HG03135 (cell line): ENCODE measurements at regions not wholly inside any gene's neighbourhood (a gene's known extent, or its start where the extent isn't known, plus 50 kb on each side); places are given as distances from the start of the nearest gene placed in this dataset.

ENCODE experiments used
- ATAC-seq: cut with Tn5 transposase; IDR thresholded peaks from one replicate; pipeline ENCODE4 v1.9.1; 2021; ENCODE audit warnings: mild to moderate bottlenecking, moderate library complexity; ENCODE audit not compliant: unreplicated experiment

GRCh38 chr4:4746444-4746843 lies 113.0 kb upstream of the MSX1 start:
- no peak for ATAC-seq

GRCh38 chr4:4740071-4740470 lies 119.4 kb upstream of the MSX1 start:
- ATAC-seq: no peak

- ATAC-seq: no peak
These were observed 123.6 kb upstream of the MSX1 start for GRCh38 chr4:4735870-4736269.

DNA sequence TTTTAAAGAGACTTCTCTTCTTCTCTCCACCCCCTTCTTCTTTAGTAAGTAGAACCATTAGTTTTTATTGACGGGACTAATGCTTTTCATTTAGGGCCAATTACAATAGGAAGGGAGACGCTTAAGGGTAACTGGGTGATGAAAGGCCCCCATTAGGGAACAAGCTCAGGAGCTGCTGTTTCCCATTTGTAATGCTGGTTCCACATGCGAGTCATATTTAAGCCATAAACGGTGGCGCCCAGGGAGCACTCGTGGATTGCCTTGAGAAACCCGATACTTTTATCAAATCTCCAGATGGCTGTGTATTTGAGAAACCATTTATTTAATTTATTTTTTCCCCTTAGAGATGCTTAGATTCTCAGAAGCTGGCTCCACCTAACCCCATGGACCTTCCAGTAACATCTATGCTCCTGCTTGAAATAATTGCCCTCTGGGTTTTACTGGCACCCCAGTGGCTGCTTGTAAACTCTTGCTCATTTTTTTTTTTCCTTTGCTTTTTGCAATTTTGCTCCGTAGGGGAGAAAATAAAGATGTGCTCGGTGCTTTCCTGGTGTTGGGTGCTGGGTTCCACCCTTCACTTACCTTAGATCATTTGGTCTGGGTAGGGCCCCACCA lies 124.2 kb upstream of the MSX1 start:
- no peak for ATAC-seq

DNA sequence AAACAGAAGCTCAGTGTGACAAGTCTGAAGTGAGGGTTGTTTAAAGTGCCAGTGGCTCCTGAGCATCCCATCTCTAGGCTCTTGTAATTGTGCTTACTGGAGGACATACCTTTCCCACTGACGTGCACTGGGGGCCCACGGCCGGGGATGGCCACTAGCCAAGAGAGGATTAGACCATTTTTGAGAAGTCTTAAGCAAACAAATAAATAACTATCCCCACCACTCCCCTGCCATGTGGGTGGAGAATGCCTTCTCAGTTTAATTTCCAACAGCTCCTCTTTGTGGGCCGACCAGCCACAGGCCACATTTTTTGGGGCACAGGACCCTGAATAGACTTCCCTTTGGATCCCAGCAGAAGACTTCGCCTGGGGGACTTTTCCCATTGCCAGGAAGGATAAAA lies 125.0 kb upstream of the MSX1 start:
- no peak for ATAC-seq

DNA sequence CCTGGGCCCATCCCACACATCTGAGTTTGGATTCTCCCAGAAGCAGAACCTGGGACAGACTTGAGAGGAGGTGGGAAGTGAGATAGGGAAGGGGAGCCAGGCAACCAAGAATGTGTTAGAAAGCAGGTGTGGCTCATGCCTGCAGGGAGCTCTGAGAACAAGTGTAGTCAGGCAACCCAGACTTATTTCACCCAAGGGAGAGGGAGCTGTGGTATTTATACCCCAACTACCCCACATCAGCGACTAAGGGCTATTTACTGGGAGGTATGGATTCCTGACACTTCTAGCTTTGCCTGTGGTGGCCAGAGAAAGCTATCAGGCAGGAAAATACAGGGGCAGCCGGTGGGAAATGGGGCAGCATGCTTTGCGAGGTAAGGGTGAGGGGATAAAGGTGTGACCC lies 125.8 kb upstream of the MSX1 start:
- ATAC-seq: no peak

DNA sequence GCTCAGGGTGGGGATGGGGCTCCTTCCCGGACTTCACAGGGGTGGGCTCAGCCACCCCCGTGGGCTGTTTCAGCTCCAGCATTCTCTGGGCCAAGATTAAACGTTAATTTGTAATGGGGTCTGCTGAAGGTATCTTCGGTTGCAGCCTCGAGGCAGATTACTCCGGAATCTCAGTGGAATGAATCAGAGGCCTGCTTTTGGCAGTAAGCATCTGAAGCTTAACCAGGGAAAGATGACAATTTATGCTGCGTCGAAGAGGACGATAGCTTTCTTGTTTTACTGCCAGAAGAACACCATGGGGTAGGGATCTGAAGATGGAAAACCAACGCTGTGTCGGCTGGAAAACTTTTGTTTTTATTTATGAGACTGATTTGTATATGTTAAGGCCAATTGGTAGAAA lies 129.2 kb upstream of the MSX1 start:
- ATAC-seq: no peak

GRCh38 chr4:4729206-4729605 lies 130.3 kb upstream of the MSX1 start:
- ATAC-seq: no peak

DNA sequence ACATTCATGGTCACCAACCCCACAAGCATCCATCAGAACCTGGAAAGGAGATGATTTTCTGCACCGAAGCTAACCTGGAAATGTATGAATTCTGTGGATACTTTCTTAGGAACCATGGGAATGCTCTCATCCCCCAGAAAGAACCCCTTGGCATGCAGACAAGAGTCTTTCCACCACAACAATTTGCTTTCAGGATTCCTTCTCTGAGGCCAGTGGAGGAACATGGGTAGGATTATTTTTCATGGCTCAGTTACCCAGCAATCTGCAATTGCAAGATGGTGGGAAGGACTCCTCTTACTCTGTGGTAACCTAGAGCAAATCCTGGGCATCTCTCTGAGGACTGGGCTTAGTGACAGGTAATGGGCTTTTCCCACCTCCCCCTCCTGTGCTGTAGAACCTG lies 131.9 kb upstream of the MSX1 start:
- ATAC-seq: no peak

- ATAC-seq: no peak
These were observed 133.4 kb upstream of the MSX1 start for GRCh38 chr4:4726051-4726450.

DNA sequence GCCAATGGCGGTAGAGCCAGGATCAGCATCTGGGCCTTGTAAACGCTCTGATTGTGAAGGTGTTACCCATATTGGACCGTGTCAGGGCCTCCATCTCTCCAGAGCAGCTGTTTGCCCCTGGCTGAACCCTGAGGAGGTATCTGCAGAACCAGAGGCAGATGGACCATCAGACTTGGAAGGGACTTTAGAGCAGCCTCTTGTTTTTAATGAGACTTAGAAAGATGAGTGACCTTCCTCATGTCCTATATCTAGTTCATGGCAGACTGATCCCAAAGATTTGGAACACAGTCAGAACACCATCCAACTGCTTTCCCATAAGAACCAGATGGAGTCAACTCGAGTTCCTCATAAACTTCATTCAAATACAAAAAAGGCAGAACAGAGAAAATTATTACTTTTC lies 135.1 kb upstream of the MSX1 start:
- ATAC-seq: no peak

DNA sequence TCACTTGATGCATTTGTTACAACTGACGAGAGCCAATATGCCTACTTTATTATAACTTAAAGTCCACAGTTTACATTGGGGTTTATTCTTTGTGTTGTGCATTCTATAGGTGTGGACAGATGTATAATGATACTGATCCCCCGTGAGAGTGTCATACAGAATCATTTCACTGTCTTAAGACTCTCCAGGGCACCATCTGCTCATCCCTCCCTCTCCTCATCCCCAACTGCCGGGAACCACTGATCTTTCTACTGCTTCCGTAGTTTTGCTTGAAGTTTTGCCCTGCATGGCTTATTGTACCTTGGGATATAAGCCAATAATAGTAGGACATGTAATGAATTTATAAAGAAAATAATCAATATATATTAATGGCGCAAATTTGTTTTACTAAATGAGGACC lies 137.8 kb upstream of the MSX1 start:
- no peak for ATAC-seq

- no peak for ATAC-seq
These were observed 138.8 kb upstream of the MSX1 start for GRCh38 chr4:4720646-4721045.

DNA sequence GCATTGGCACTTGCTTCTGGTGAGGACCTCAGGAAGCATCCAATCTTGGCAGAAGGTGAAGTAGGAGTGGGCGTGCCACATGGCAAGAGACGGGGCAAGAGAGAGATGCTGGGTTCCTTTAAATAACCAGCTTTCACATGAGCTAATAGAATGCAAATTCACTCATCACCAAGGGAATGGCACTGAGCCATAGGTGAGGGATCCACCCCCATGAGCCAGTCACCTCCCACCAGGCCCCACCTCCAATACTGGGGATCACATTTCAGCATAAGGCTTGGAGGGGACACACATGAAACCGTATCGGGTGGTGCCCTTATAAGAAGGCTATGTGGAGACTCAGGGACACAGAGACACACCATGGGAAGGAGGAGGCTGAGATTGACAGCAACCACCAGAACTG lies 140.0 kb upstream of the MSX1 start:
- ATAC-seq: no peak

- ATAC-seq: no peak
These were observed 141.8 kb upstream of the MSX1 start for GRCh38 chr4:4717692-4718091.

DNA sequence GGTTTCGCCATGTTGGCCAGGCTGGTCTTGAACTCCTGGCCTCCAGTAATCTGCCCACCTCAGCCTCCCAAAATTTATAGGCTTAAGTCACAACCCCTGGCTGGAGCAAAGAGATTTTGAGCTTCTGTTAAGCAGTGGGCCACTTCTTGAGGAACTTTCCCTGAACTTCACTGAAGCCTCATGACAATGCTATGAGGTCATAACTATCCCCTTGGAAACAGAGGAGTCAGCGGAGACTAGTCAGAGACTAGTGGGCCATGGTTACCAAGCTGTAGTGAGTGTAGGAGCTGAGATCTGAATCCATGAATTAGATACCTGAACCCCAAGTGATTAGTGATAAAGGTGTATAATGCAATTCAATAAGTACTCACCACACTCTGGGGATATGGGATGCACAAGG lies 145.1 kb upstream of the MSX1 start:
- no peak for ATAC-seq

- ATAC-seq: no peak
These were observed 146.5 kb upstream of the MSX1 start for GRCh38 chr4:4712800-4713528.

GRCh38 chr4:4711902-4712301 lies 147.6 kb upstream of the MSX1 start:
- no peak for ATAC-seq

DNA sequence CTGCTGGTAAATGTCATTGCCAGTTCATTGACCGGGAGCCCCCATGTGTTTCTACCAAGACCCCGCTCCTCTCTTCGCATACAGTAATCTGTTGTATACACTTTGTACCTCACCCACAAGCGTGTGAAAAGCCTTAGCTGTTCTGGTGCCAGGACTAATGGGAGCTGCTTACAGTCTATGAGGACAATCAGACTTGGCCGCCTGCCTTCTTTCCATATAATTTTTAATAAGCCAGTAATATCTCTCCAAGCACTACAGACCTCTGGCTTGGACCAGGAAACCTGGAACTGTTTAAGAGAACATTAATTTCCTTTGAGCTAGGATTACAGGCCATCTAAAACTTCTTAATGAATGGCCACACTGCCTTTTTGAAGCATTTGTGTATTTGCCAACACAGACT lies 149.7 kb upstream of the MSX1 start:
- ATAC-seq: no peak

DNA sequence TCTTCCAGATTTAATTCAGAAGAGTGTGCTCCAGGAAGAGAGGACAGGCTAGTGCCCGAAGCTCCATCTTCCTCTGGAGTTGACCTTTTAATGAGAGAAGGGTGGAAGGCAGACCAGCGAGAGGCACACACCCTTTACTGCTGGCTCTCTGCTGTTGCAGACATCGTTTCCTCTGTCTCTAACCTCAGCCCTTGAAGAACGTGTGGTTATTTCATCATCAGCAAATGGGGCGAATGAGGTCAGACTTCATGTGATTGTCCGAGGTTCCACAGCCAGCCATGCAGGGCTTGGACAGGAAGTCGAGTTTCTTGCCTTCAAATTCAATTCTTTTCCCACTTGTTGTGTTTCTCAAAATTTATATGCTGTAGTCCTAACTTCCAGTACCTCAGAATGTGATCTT lies 155.2 kb upstream of the MSX1 start:
- no peak for ATAC-seq

GRCh38 chr4:4697584-4697983 lies 155.7 kb upstream of the STX18 start:
- no peak for ATAC-seq

DNA sequence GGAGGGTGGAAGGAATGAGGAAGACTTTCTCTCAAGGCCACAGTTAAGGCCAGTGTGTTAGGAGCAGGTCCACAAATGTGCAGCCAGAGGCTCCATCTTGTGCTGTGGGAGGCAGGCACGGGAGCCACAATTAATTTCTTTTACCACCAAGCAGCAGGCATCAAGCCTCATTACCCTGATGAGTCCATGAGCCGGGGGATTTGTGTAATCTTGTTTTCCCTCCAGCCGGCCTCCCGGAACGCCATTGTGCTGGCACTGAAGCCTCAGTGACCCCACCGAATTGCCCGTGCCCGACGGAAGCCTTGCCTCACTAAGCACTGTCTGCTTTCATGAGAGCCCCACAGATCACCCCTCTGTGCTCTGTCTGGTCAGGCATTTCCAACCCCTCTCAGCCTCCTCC lies 154.7 kb upstream of the STX18 start:
- no peak for ATAC-seq

DNA sequence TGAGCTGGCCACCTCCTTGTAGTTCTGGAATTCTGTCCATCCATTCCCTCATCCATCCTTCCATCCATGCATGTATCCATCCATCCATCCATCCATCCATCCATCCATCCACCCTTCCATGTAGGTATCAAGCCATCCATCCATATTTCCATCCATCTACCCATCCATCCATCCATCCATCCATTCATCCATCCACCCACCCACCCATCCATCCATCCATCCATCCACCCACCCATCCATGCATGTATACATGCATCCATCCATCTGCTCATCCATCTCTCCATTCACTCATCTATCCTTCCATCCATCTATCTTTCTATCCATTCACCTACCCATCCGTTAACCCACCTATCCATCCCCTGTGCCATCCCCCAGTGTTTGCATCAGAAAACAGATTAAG lies 153.6 kb upstream of the STX18 start:
- ATAC-seq: no peak
